HFFc6 (cell line): ENCODE measurements at regions not wholly inside any gene's neighbourhood (a gene's known extent, or its start where the extent isn't known, plus 50 kb on each side); places are given as distances from the start of the nearest gene placed in this dataset.

Experiments used
- DNase-seq: peaks from one replicate; pipeline ENCODE4 v3.0.0-alpha.2; 2018
- H3K27ac Mint-ChIP-seq: 2 replicates; pipeline ENCODE4 v1.8.0; 2020; ENCODE audit warnings: mild to moderate bottlenecking, mixed read lengths
- H3K27me3 Mint-ChIP-seq: 2 replicates; pipeline ENCODE4 v1.8.0; 2021; ENCODE audit warnings: mild to moderate bottlenecking, moderate library complexity, mixed read lengths; ENCODE audit not compliant: insufficient read depth
- H3K36me3 Mint-ChIP-seq: 2 replicates; pipeline ENCODE4 v1.8.0; 2021; ENCODE audit warnings: low read depth, mixed read lengths
- H3K4me1 Mint-ChIP-seq: 2 replicates; pipeline ENCODE4 v1.8.0; 2020; ENCODE audit warnings: low read depth, mixed read lengths
- H3K4me3 Mint-ChIP-seq: 2 replicates; pipeline ENCODE4 v1.8.0; 2020; ENCODE audit warnings: mild to moderate bottlenecking, moderate library complexity, mixed read lengths
- H3K9me3 Mint-ChIP-seq: 2 replicates; pipeline ENCODE4 v1.8.0; 2020; ENCODE audit warnings: mild to moderate bottlenecking, mixed read lengths
- CTCF ChIP-seq: fragments of 200-600 bp; sonication (generic); IDR thresholded peaks from 2 replicates; pipeline ENCODE4 v1.5.0; 2021; ENCODE audit warnings: antibody characterized with exemption, mild to moderate bottlenecking

GRCh38 chr14:101352567-101352966 is 208.7 kb upstream of the DIO3 start:
- no peaks in the 10 kb centered on the region for H3K4me1 Mint-ChIP-seq
- H3K27ac Mint-ChIP-seq: no peak overlapping the region
- peaks cover 6% of the 10 kb centered on the region; the same call in 1 of the 2 replicates for H3K36me3 Mint-ChIP-seq
- H3K4me3 Mint-ChIP-seq: no peak overlapping the region
- H3K27me3 Mint-ChIP-seq: peaks cover 11% of the 10 kb centered on the region
- DNase-seq: no peak
- H3K9me3 Mint-ChIP-seq: peaks cover 64% of the 10 kb centered on the region
- no peak for TF ChIP-seq CTCF

GRCh38 chr14:101353422-101353821 is 207.9 kb upstream of the DIO3 start:
- peaks cover 10% of the 10 kb centered on the region for H3K27me3 Mint-ChIP-seq
- no peak overlapping the region for H3K4me3 Mint-ChIP-seq
- H3K9me3 Mint-ChIP-seq: peaks cover 64% of the 10 kb centered on the region

GRCh38 chr14:101354726-101355125 is 206.6 kb upstream of the DIO3 start:
- Mint-ChIP-seq H3K9me3 (peaks cover 64% of the 10 kb centered on the region), H3K27ac (no peak overlapping the region), H3K27me3 (peaks cover 21% of the 10 kb centered on the region)

More at GRCh38 chr14:101353422-101353821, 207.9 kb upstream of the DIO3 start:
- no peak for DNase-seq
- TF ChIP-seq CTCF: no peak
- Mint-ChIP-seq H3K4me1 (no peaks in the 10 kb centered on the region), H3K36me3 (peaks cover 6% of the 10 kb centered on the region; the same call in 1 of the 2 replicates), H3K27ac (no peak overlapping the region)

GRCh38 chr14:101355284-101355683 is 206.0 kb upstream of the DIO3 start:
- H3K9me3 Mint-ChIP-seq: peaks cover 64% of the 10 kb centered on the region
- H3K36me3 Mint-ChIP-seq: peaks cover 6% of the 10 kb centered on the region; the same call in 1 of the 2 replicates
- no peak overlapping the region for H3K4me3 Mint-ChIP-seq
- H3K27ac Mint-ChIP-seq: no peak overlapping the region
- TF ChIP-seq CTCF: no peak
- peaks cover 21% of the 10 kb centered on the region for H3K27me3 Mint-ChIP-seq
- no peaks in the 10 kb centered on the region for H3K4me1 Mint-ChIP-seq
- no peak for DNase-seq

More at GRCh38 chr14:101354726-101355125, 206.6 kb upstream of the DIO3 start:
- no peak for TF ChIP-seq CTCF
- H3K4me1 Mint-ChIP-seq: no peaks in the 10 kb centered on the region
- DNase-seq: no peak
- H3K4me3 Mint-ChIP-seq: no peak overlapping the region
- H3K36me3 Mint-ChIP-seq: peaks cover 6% of the 10 kb centered on the region; the same call in 1 of the 2 replicates

GRCh38 chr14:101357038-101357437 is 204.3 kb upstream of the DIO3 start:
- peaks cover 18% of the 10 kb centered on the region for H3K27me3 Mint-ChIP-seq
- no peak overlapping the region for H3K4me3 Mint-ChIP-seq
- H3K36me3 Mint-ChIP-seq: peaks cover 6% of the 10 kb centered on the region; the same call in 1 of the 2 replicates
- H3K9me3 Mint-ChIP-seq: peaks cover 47% of the 10 kb centered on the region
- no peaks in the 10 kb centered on the region for H3K4me1 Mint-ChIP-seq
- H3K27ac Mint-ChIP-seq: no peak overlapping the region
- TF ChIP-seq CTCF: no peak
- DNase-seq: no peak
